ENCODE measurements at regions not wholly inside any gene's neighbourhood (a gene's known extent, or its start where the extent isn't known, plus 50 kb on each side); places are given as distances from the start of the nearest gene placed in this dataset.

- TF ChIP-seq, protein P1, sequence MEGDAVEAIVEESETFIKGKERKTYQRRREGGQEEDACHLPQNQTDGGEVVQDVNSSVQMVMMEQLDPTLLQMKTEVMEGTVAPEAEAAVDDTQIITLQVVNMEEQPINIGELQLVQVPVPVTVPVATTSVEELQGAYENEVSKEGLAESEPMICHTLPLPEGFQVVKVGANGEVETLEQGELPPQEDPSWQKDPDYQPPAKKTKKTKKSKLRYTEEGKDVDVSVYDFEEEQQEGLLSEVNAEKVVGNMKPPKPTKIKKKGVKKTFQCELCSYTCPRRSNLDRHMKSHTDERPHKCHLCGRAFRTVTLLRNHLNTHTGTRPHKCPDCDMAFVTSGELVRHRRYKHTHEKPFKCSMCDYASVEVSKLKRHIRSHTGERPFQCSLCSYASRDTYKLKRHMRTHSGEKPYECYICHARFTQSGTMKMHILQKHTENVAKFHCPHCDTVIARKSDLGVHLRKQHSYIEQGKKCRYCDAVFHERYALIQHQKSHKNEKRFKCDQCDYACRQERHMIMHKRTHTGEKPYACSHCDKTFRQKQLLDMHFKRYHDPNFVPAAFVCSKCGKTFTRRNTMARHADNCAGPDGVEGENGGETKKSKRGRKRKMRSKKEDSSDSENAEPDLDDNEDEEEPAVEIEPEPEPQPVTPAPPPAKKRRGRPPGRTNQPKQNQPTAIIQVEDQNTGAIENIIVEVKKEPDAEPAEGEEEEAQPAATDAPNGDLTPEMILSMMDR (IDR thresholded peaks at IDR 0.05; ENCODE audit: control insufficient read depth, extremely low read depth, insufficient read depth) = no peak
- H3K4me3 ChIP-seq (ENCODE audit: low read depth, low read length) = no peak overlapping the region
- DNase-seq (ENCODE audit: low read depth) = no peak
These were observed 420.5 kb downstream of the MAFB start for GRCh38 chr20:40268321-40269075.

DNA sequence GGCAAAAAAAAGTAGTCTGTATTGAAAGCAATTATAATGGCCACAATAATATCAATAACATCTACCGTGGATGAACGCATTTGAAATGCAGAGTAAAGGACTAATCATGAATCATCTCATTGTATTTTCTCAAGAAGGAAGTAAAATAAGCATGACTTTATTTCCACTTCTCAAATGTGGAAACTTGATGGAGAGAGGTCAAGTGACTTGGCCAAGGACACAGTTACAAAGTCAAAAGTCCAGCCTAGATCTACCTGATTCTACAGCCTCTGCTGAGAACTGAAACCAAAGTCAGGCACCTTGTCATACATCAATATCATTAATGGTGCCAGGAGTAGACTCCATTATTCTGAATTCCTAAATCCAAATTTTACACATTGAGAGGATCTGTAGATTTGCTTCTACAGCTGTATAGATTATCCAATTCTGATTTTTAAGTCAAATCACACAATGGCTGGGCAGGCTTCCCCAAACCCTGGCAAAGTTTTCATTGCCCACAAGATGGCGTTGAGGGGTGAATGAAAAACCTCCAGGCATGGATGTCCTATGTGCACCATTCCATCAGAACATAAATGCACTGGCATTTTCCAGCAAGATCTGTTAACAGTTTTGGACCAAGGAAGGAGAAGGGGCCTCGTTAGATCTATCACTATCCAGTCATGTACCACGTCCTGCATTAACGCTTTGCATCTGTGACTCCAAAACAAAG lies 423.1 kb downstream of the MAFB start:
- H3K4me3 ChIP-seq (ENCODE audit: low read depth, low read length) = no peak overlapping the region
- TF ChIP-seq, protein P1 (IDR thresholded peaks at IDR 0.05; ENCODE audit: control insufficient read depth, extremely low read depth, insufficient read depth) = peak; percentile 53
- no peak for DNase-seq (ENCODE audit: low read depth)

GRCh38 chr20:40262219-40262618 lies 426.8 kb downstream of the MAFB start:
- DNase-seq (ENCODE audit: low read depth) = no peak
- no peak overlapping the region for H3K4me3 ChIP-seq (ENCODE audit: low read depth, low read length)
- TF ChIP-seq, protein P1 (IDR thresholded peaks at IDR 0.05; ENCODE audit: control insufficient read depth, extremely low read depth, insufficient read depth) = no peak

DNA sequence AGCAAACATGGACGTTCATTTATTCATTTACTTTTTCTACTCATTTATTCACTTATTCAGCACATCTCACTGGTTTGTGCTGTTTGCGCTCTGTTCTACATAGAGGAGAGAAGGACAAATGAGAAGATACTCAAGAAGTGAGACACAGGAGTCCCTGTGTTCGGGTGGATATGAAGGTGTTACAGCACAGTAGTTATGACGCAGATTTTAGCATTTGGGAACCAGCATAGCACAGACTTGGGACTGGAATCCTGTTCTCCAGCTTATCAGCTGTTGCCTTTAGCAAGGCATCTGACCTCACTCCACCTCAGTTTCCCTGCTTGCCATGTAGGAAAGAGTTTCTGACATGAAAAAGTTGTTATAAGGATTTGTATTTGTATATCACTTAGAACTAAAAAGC lies 430.1 kb downstream of the MAFB start:
- TF ChIP-seq, protein P1 (IDR thresholded peaks at IDR 0.05; ENCODE audit: control insufficient read depth, extremely low read depth, insufficient read depth) = no peak
- no peak overlapping the region for H3K4me3 ChIP-seq (ENCODE audit: low read depth, low read length)
- DNase-seq (ENCODE audit: low read depth) = no peak

GRCh38 chr20:40257763-40258162 lies 431.3 kb downstream of the MAFB start:
- DNase-seq (ENCODE audit: low read depth) = no peak
- TF ChIP-seq, protein P1 (IDR thresholded peaks at IDR 0.05; ENCODE audit: control insufficient read depth, extremely low read depth, insufficient read depth) = no peak
- H3K4me3 ChIP-seq (ENCODE audit: low read depth, low read length) = no peak overlapping the region

- DNase-seq (ENCODE audit: low read depth) = peak; percentile 84
- TF ChIP-seq, protein P1 (IDR thresholded peaks at IDR 0.05; ENCODE audit: control insufficient read depth, extremely low read depth, insufficient read depth) = peak; percentile 48
- no peak overlapping the region for H3K4me3 ChIP-seq (ENCODE audit: low read depth, low read length)
These were observed 433.7 kb downstream of the MAFB start for GRCh38 chr20:40255365-40255764.
